ENCODE measurements at regions not wholly inside any gene's neighbourhood (a gene's known extent, or its start where the extent isn't known, plus 50 kb on each side); places are given as distances from the start of the nearest gene placed in this dataset.

DNA sequence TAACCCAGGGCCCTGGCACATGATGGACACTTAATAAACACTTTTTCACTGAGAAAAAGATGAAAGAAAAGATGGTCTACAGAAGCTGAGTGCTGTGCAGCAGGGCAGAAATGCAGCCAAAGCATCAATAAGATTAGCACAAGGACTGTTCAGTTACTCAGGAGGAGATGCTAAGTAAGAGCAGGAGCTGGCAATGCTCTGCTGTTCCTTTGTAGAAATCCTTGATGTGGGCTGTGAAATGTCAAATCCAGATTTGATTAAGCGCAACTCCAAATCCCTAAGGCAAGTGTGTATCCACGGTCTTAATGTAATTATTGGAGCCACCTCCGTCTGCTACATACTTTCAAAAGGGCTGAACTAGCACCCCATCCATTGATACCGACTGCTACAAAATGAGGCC is 151.8 kb upstream of the BTG1 start:
- DNase-seq = no peak

DNA sequence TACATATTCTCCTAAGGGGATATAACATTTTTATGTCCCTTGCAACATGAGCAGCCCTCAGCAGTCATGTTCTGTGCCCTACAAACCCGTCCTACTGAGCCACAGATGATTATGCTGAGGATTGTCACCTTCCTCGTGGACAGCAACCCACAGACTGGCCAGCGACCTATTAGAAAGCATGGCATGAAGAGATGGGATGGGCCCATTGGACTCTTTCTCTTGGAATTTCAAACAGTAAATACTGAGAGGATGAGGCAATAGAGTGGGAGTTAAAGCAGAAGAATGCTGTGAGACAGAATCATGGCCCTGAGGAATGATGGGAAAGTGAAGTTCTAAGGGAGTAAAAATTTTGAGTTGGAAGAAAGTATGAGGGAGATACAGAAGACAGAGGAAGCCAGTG is 149.9 kb upstream of the BTG1 start:
- DNase-seq = no peak

DNA sequence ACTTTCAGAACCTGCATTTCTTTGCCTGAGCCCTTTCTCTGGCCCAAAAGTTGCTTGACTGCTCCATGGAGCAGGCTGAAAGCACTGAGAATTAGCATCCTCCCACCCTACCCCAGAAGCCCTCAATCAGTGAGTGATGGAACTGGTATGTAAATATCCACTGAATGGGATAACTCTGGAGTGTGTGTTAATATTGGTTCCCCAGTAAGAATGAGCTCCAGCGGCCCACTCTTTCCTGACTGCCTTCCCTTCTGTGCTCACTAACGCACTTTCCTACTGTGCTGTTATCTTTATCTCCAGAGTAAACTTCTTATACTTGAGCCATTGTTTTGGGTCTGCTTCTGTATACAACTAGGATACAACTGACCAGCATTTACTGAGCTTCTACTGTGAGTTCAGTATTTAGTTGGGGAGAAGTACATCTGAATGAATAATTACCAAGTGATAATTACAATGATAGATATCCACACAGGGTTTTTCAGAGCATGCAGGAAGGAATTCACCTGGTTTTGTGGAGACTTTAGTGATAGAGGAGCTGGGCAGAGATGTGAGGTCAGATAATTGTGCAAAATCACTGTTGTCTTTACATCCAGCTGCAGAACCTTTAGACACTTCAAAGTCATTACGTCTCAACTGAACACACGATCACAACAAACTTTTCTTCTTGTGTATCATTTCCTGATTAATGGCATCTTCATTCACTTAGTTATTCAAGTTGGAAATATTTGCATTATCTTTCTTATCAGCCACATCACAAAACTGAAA is 149.2 kb upstream of the BTG1 start:
- no peak for DNase-seq

DNA sequence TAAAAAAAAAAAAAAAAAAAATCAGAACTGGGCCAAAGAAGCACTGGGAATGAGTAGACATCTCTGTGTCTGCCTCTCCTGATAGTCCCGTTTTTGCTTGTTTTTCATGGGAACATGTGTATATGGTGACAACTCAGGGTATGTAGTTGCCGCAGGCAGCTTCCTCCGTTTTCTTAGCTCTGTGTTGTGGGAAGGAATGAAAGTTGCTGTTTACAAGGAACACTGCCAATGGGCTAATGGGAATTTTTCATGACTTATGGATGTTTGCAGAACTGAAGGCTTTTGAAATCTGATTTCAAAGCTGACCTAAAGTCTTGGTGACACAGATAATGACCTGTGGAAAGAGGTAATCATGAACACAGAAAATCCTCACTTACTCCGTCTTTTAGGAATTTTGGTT is 146.4 kb upstream of the BTG1 start:
- no peak for DNase-seq

DNA sequence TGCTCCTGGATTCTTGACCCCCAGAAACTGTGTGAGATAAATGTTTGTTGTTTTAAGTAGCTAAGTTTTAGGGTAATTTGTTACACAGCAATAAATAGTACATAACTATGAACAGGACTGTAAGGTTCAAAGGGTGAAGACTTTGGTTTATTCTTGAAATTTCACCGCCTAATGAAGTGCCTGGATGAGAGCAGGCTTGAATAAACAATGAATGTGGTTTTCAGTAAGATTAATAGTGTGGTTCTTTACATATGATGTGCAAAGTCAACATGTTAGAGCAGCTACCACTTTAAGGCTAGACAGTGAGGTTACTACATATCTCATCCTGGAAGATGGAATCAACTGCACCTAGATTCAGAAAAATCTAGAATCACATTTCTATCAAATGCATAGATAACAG is 145.2 kb upstream of the BTG1 start:
- no peak for DNase-seq

DNA sequence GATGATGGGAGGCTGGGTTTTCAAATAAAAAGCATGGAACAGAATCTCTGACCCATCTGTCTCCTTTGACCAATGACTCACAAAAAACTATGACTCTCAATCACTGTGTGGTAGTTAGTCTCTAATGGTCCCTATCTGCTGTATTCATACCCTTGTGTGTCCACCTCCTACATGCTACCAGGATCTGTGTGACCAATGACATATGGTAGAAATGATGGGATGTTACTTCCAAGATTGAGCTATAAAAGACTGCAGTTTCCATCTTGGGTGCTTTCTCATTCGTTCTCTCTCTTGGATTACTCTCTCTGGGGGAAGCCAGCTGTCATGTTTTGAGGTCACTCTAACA is 144.7 kb upstream of the BTG1 start:
- DNase-seq = no peak

DNA sequence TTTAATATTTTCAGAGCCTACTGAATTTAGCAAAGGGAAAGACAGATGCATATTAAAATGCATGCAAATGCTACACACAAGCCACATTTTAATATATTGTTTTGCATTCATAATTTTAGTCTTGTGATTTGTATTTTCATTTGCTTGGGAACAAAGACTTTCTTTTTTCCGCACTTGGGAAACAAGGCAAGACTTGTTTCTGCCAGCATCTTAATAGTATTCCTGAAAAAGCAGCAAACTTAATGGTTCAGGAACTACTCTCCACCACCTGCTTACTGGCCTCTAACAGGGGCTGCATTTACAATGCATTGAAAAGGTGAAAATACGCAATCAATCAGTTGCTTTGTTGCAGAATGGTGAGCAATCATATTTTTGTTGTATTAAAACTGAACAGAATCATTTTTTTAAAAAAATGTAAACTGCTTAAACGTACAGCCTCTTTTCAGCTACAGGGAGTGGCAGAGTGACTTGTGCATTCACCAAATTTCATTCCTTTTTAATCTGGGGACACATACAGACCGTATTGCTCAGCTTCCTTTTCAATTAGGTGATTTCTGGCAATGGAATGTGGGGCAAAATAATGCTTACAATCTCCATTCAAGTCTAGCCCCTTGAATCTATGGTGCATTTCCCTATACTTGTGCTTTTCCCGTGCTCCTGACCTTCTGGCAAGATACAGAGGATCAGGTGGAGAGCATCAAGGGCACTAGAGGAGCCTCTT is 144.1 kb upstream of the BTG1 start:
- no peak for DNase-seq

DNA sequence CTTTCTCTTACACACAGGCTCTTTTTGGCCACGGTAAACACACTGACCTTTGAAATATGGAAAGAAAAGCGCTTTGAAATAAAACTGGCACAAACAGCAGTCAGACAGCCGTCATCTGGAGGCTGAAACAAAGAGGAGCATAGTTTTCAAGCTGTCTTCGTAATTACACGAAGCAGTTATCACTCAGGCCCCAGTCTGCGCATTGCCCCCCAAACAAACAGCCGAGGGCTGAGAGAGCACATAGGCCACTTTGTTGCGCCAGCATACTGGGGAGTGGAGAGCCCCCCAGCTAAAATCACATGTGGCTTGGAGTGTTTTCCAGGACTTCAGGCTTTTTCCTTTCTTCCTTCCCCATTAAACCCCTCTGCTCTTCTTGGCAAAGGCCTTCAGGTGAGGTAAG is 142.9 kb upstream of the BTG1 start:
- DNase-seq = no peak

DNA sequence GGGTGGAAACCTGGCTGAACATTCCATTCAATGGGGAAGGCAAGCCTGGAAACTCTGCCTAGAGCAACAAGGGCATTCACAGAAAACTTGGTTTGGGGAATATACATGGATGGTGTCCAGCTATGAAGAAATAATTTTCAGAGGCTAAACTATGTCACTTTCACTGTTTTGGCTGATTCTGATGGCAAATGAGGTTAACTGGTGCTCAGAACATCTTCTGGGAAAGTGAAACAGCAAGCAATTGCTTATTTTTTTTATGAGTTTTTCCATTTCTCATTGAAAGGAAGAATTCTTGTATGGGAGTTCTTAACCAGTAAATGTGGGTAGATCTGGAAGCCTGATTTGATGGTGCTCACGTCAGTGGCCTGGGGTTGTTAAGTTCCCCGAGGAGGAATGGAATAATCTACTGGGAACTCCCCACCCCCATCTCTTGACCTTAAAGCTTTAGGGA is 132.8 kb upstream of the BTG1 start:
- no peak for DNase-seq

DNA sequence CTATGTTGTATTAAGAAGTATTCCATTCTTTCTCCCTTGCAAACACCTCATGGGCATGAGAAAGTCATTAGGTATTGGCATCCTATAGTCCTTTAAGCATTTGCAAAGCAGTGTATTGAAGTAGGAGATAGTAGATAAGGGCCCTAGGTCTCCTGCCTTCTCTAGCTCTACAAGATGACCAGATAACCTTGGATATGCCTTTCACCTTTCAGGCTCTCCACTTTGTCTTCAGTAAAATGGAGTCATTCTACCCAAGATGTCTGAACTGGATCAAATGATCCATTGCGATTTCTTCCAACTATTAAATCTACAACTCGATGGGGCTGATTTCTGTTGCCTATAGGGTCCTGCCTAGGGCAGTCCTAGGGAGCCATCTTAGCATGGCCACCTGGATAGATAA is 132.1 kb upstream of the BTG1 start:
- DNase-seq = no peak

DNA sequence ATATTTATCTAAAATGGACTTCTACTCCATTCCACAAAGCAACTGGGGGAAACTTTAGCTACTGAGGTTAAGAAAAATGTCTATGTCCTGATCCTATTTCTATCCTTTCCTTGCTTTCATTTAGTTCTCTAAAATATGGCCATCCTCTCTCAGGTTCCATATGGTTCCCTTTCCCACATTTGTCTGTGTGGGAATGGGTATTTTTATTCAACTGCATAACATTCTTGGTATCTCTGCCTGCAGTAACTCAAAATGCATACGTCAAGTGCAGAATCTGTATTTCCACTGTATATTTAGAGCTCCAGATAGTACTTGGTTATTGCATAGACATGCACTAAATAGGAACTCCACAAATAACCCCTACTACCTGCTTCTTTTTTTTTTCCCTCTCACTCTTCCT is 130.6 kb upstream of the BTG1 start:
- no peak for DNase-seq

DNA sequence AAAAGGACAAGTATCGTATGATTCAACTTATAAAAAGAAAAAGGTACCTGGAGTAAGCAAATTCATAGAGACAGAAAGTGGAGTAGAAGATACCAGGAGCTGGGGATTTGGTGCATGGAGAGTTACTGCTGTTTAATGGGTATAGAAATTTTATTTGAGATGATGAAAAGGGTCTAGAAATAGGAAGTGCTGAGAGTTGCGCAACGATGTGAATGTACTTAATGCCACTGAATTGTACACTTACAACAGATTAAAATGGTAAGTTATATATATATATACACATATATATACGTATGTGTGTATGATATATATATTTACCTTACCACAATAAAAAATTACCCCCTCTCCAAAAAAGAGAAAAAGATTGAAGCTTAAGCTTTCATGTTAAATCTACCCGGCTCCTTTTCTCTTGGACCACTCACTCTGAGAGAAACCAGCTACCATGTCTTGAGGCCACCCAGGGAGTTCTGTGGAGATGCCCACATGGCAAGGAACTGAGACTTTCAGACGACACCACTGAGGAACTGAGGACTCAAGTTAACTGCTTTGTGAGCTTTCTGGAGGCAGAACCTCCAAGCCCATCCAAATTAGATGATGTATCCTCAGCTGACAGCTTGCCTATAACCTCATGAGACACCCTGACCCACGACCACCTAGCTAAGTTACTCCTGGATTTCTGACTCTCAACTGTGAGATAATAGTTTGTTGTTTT is 130.0 kb upstream of the BTG1 start:
- no peak for DNase-seq

DNA sequence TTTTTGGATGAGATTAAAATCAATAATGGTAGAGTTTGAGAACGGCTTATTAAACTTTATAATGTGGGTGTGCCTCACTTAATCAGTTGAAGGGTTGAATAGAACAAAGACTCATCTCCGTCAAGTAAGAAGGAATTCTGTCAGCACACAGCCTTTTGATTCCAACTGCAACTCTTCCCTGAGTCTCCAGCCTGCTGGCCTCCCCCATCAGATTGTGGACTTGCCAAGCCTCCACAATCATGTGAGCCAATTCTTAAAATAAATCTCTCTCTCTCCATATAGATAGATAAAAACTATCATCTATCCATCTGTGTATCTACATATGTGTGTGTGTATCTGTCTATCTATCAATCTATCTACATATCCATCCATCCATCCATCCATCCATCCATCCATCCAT is 127.4 kb upstream of the BTG1 start:
- DNase-seq = no peak

DNA sequence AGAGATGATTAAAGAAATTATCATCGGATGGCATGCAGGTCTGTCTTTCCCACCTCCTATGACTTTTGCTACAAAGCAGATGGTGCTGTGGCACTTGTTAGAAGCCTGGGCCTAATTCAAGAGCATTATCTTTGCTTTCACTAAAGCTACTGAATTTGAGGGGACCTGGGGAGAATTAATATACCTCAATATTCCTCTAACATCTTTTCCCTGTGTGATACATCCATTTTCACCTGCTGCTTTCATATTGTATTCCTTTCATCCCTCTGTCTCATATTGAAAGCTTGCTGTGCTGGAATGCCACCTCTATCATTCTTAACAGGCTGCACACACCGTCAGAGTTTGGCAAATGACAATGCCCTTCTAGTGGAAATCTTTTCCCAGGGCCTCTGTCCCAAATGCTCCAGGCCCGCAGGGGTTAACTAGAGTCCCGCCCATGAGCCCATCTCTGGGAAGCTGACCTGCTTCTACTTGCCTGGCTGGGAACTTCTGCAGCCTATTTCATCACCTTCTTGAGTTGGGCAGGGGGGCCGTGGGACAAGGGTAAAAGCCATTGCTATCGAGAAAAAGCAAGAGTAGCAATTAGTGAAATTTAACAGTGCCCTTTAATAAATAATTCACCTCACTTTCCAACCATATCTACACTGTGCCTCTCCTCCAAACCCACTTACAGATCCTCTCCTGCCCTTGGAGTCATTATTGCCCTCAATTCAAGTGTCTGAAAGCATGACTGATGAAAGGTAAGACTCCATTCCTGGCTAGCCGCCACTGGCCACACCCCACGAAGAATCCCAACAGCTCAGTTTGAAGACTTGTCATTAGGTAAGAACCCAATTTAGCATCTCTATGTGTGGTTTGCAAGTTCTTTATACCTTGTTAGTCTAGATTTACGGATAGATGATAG is 126.7 kb upstream of the BTG1 start:
- DNase-seq = no peak

DNA sequence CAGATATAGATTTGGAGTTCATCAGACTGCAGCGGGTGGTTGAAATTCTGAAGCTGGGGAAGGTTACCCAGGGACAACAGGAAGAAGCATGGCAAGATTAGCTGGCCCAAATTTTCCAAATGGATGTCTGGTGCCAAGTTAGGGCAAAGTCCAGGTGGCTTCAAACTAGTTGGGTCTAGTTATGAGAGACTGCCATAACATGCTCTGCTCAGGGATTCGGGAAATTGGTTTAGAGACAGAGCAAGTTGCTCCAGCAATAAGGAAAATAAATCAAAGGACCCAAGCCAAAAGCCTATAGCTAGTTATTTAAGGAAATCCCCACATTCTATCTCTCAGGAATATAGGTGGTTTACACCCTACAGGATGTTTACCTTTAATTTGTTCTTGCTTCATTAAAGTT is 125.7 kb upstream of the BTG1 start:
- no peak for DNase-seq

DNA sequence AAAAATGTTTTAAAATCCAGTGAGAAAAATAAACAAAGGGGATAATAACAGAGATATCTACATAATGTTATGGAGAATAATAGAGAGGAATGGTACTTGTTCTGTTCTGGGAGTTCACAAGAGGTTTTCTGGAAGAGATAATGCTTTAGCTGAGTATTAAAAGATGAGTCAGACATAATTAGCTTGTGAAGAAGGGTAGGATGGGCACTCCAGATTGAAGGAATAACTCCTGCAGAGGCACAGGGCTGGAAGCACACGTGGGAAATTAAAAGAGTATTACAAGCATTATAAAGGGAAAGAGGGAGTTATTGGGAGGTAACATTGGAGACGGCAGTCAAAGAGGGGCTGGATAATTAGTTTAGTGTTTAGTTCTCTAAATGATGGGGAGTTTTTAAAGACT is 124.9 kb upstream of the BTG1 start:
- DNase-seq = no peak

DNA sequence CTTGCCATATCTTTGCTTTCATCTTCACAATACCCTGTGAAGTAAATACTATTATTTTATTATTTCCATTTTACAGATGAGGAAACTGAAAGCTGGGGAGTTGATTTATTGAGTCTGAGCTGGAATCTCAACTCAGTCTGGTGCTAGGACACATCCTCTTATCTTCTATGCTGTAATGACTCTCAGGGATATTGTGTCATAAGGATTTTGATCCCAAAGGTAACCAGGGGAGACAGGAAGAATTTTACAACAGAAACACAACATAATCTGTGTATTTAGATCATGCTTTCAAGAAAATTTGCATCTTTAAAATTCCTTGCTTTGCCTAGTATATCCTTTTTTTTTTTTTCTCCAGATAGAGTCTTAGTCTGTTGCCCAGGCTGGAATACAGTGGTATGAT is 123.3 kb upstream of the BTG1 start:
- no peak for DNase-seq

DNA sequence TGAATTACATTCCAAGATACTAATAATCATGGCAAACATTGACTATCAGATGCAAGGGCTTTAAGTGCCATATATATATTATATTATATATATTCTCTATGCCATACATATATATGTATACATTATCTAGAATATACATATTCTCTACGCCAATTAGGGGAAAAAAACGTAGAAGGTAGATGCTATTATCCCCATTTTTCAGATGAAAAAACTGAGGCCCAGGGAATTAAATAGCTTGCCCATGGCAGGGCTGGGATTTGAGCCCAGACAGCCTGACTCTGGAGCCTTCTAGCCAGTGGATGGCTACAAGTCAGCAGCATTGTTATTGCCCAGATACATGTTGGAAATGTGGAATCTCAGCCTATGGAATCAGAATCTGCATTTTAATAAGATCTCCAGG is 116.0 kb upstream of the BTG1 start:
- DNase-seq = no peak

DNA sequence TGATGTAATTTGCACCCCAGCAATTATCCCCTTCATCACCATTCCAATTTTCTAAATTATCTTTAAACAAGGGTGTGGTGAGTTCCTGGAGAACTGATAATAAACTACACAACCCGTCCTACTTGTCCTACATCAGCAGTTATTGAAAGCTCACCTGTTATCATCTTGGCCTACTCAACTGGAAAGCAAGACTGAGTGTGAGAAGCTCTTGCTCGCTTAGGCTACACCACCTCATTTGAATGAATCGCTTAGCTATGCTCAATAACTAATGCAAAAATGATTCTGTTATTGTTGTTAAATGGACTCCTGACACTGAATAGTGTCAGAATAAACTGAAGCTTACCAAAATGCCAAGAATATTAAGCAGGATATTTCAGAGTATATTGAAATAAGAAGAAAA is 115.4 kb upstream of the BTG1 start:
- no peak for DNase-seq

DNA sequence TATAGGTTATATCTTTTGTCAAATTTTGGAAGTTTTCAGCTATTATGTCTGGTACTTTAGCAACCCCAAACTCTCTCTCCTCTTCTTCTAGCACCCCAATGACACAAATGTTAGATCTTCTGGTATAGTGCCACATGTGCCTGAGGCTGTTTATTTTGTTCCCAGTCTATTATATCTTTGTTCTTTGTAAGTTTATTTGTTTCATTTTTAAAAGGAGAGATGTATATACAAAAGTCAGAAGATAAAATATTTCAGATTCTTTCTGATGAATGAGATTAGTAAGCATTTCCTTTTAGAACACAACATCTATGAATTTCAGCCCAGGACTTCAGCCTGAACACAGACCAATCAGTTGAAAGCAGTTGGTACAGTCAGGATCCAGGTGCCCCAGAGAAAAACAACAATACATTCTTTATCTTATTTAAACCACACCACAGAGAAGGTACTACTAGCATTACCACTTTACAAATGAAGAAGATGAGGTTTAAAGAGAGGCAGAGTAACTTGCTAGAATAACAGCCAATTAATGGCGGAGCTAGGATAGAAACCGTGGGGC is 114.1 kb upstream of the BTG1 start:
- no peak for DNase-seq

DNA sequence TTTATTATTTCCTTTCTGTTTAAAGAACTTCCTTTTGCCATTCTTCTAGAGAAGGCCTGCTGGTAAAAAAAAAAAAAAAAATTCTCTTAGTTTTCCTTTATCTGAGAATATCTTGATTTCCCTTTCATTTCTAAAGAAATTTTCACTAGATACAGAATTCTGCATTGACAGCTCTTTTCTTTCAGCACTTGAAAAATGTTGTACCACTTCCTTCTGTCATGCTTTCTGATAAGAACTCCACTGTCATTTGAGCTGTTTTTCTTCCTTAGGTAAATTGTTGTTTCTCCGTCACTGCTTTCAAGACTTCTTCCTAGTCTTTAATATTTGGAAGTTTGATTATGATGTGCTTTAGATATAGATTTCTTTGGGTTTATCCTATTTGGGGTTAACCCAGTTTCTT is 113.6 kb upstream of the BTG1 start:
- no peak for DNase-seq

DNA sequence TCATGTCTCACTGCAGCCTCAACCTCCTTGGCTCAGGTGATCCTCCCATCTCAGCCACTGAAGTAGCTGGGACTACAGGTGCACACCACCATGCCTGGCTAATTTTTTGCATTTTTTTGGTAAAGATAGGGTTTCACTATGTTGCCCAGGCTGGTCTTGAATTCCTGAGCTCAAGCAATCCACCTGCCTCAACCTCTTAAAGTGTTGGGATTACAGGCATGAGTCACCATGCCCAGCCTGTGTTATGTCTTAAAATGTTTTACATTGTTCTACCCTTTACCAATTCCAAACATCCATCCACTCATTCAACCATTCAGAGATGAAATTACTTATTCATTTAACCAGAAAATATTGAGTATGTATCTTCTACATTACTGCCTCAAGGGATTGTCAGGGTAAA is 111.6 kb upstream of the BTG1 start:
- no peak for DNase-seq

DNA sequence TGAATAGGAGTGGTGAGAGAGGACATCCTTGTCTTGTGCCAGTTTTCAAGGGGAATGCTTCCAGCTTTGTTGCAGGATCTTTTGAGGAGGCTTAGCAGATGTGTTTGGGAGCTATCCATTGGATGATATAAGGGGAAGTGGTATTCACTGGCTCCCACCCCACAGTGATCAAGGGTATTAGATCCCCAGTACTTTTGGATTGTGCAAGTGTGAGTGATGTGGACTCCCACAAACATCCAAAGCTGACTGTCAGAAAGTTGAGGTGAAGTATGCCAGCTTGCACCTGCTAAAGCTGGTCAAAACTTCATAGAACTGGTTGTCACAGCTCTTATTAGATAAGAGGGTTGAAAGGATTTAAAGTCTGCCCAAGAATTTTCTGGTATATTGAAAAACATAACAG is 110.1 kb upstream of the BTG1 start:
- no peak for DNase-seq
